ENCODE measurements at regions not wholly inside any gene's neighbourhood (a gene's known extent, or its start where the extent isn't known, plus 50 kb on each side); places are given as distances from the start of the nearest gene placed in this dataset.

DNA sequence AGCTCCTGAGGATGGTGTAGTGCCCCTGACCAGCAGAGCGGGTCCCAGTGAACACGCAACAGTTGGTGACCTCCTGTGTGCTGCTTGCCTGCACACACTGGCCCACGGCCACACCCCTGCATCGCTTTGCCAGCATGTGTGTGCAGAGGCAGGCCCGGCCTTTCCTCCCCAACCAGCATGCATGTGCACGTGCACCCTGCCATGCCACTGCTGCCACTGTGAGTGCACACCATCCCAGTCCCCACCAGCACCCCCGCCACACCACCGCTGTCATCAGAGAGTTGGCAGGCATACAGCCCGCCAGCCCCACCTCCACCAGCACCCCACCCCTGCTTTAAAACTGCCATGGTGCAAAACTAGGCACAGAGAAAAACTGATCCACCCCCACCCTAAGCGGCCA, 197.4 kb upstream of the SRD5A2 start:
- H3K4me3 ChIP-seq (ENCODE audit: low read length), result no peak overlapping the region
- H3K9me3 ChIP-seq (ENCODE audit: low read length), result 0 out of 2 replicates have a peak, but pooled peaks cover 3% of the 10 kb centered on the region
- POLR2A ChIA-PET (ENCODE audit: unreplicated experiment), result no interaction called here
- BruUV-seq (replicated peaks), result no TSS peak
- CTCF ChIA-PET, result no interaction called here
- TF ChIP-seq EZH2phosphoT487 (IDR thresholded peaks at IDR 0.05; ENCODE audit: borderline replicate concordance, low read length) (no peak), EZH2 (IDR thresholded peaks at IDR 0.05; ENCODE audit: low read length, unreplicated experiment) (no peak)
- TF ChIP-seq, protein P1, sequence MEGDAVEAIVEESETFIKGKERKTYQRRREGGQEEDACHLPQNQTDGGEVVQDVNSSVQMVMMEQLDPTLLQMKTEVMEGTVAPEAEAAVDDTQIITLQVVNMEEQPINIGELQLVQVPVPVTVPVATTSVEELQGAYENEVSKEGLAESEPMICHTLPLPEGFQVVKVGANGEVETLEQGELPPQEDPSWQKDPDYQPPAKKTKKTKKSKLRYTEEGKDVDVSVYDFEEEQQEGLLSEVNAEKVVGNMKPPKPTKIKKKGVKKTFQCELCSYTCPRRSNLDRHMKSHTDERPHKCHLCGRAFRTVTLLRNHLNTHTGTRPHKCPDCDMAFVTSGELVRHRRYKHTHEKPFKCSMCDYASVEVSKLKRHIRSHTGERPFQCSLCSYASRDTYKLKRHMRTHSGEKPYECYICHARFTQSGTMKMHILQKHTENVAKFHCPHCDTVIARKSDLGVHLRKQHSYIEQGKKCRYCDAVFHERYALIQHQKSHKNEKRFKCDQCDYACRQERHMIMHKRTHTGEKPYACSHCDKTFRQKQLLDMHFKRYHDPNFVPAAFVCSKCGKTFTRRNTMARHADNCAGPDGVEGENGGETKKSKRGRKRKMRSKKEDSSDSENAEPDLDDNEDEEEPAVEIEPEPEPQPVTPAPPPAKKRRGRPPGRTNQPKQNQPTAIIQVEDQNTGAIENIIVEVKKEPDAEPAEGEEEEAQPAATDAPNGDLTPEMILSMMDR (conservative IDR thresholded peaks at IDR 0.05; ENCODE audit: low read depth, low read length), result no peak
- H3K27ac ChIP-seq (ENCODE audit: low read length), result no peak overlapping the region
- H3K9ac ChIP-seq (ENCODE audit: low read length), result no peak overlapping the region
- ATAC-seq (no peak), DNase-seq (no peak)
- intact Hi-C loops (cut with micrococcal nuclease), result no loop called here
- H3K9me2 ChIP-seq (replicated peaks; ENCODE audit: low read length), result no peaks in the 10 kb centered on the region
- H2AFZ ChIP-seq (ENCODE audit: low read length), result no peak overlapping the region
- H4K20me1 ChIP-seq (ENCODE audit: low read length), result no peaks in the 10 kb centered on the region
- H3K27me3 ChIP-seq (ENCODE audit: low read length), result no peaks in the 10 kb centered on the region
- H3K4me1 ChIP-seq (ENCODE audit: insufficient read depth, low read length), result no peaks in the 10 kb centered on the region
- H3F3A ChIP-seq (ENCODE audit: low read length, unreplicated experiment), result no peaks in the 10 kb centered on the region
- no peak overlapping the region for H3K4me2 ChIP-seq (ENCODE audit: low read length)
- no peaks in the 10 kb centered on the region for H3K79me2 ChIP-seq (ENCODE audit: low read length)
- no peaks in the 10 kb centered on the region for H3K36me3 ChIP-seq (ENCODE audit: low read depth, low read length)

DNA sequence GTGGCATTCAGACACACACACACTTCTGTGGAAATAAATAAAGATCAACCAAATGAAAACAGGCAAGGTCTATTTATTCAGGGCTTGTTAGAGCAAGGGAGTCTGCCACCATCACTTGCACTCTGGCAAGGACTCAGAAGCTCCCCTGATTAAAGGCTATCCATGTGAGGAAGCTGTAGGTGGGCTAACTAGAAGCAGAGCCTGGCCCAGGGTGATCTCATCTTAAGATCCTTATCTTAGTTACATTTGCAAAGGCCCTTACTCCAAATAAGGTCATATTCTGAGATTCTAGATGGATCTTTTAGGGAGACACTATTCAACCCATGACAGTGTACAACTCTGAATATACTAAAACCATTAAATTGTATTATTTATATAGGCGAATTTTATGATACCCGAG, 190.0 kb upstream of the SRD5A2 start:
- no peak for ATAC-seq
- H2AFZ ChIP-seq (ENCODE audit: low read length), result no peak overlapping the region

More for the DNA sequence above, 190.0 kb upstream of the SRD5A2 start:
- H3K9me2 ChIP-seq (replicated peaks; ENCODE audit: low read length), result no peaks in the 10 kb centered on the region
- H3K9me3 ChIP-seq (ENCODE audit: low read length), result no peaks in the 10 kb centered on the region
- no peak overlapping the region for H3K27ac ChIP-seq (ENCODE audit: low read length)
- TF ChIP-seq EZH2 (IDR thresholded peaks at IDR 0.05; ENCODE audit: low read length, unreplicated experiment) (no peak), EZH2phosphoT487 (IDR thresholded peaks at IDR 0.05; ENCODE audit: borderline replicate concordance, low read length) (no peak)
- TF ChIP-seq, protein P1 (conservative IDR thresholded peaks at IDR 0.05; ENCODE audit: low read depth, low read length), result no peak
- no peak for DNase-seq
- ChIA-PET POLR2A (ENCODE audit: unreplicated experiment) (no interaction called here), CTCF (no interaction called here)
- no TSS peak for BruUV-seq (replicated peaks)
- no peaks in the 10 kb centered on the region for H4K20me1 ChIP-seq (ENCODE audit: low read length)
- intact Hi-C loops (cut with micrococcal nuclease), result no loop called here
- H3K4me2 ChIP-seq (ENCODE audit: low read length), result no peak overlapping the region
- no peak overlapping the region for H3K4me3 ChIP-seq (ENCODE audit: low read length)
- no peaks in the 10 kb centered on the region for H3K4me1 ChIP-seq (ENCODE audit: insufficient read depth, low read length)
- H3K36me3 ChIP-seq (ENCODE audit: low read depth, low read length), result no peaks in the 10 kb centered on the region
- no peaks in the 10 kb centered on the region for H3K27me3 ChIP-seq (ENCODE audit: low read length)
- no peaks in the 10 kb centered on the region for H3K79me2 ChIP-seq (ENCODE audit: low read length)
- H3K9ac ChIP-seq (ENCODE audit: low read length), result no peak overlapping the region
- H3F3A ChIP-seq (ENCODE audit: low read length, unreplicated experiment), result no peaks in the 10 kb centered on the region

Data from PC-3 (cell line).